ENCODE measurements at regions not wholly inside any gene's neighbourhood (a gene's known extent, or its start where the extent isn't known, plus 50 kb on each side); places are given as distances from the start of the nearest gene placed in this dataset.

GRCh38 chr10:78849731-78850130 lies 219.0 kb upstream of the ZMIZ1 start:
- no peak for DNase-seq

GRCh38 chr10:78850644-78851435 lies 217.9 kb upstream of the ZMIZ1 start:
- DNase-seq: no peak

- DNase-seq: no peak
Observed at GRCh38 chr10:78851647-78852046, 217.1 kb upstream of the ZMIZ1 start.

GRCh38 chr10:78852466-78853240 lies 216.1 kb upstream of the ZMIZ1 start:
- peak; percentile 48 to 51 (median 48) for DNase-seq

GRCh38 chr10:78853864-78854263 lies 214.9 kb upstream of the ZMIZ1 start:
- DNase-seq: peak in 2 of 3 donors; percentile 20 to 25

GRCh38 chr10:78856421-78856820 lies 212.3 kb upstream of the ZMIZ1 start:
- DNase-seq: no peak

GRCh38 chr10:78857193-78857592 lies 211.6 kb upstream of the ZMIZ1 start:
- DNase-seq: no peak

- no peak for DNase-seq
Observed at GRCh38 chr10:78859266-78859665, 209.5 kb upstream of the ZMIZ1 start.

- DNase-seq: no peak
Observed at GRCh38 chr10:78859769-78860168, 209.0 kb upstream of the ZMIZ1 start.

GRCh38 chr10:78860260-78860914 lies 208.4 kb upstream of the ZMIZ1 start:
- no peak for DNase-seq

- no peak for DNase-seq
Observed at GRCh38 chr10:78861529-78862327, 207.0 kb upstream of the ZMIZ1 start.

- DNase-seq: no peak
Observed at GRCh38 chr10:78862328-78862640, 206.5 kb upstream of the ZMIZ1 start.

GRCh38 chr10:78863140-78863905 lies 205.4 kb upstream of the ZMIZ1 start:
- DNase-seq: no peak

GRCh38 chr10:78863906-78864239 lies 204.9 kb upstream of the ZMIZ1 start:
- no peak for DNase-seq

- no peak for DNase-seq
Observed at GRCh38 chr10:78864761-78865537, 203.8 kb upstream of the ZMIZ1 start.

GRCh38 chr10:78865538-78865875 lies 203.3 kb upstream of the ZMIZ1 start:
- no peak for DNase-seq

GRCh38 chr10:78865931-78866717 lies 202.6 kb upstream of the ZMIZ1 start:
- DNase-seq: no peak

- no peak for DNase-seq
Observed at GRCh38 chr10:78866731-78867554, 201.8 kb upstream of the ZMIZ1 start.

- no peak for DNase-seq
Observed at GRCh38 chr10:78867555-78867939, 201.2 kb upstream of the ZMIZ1 start.

GRCh38 chr10:78868048-78868447 lies 200.7 kb upstream of the ZMIZ1 start:
- DNase-seq: no peak

All from suppressor macrophage treated with lipopolysaccharide for 1 hour (primary cell).